ENCODE measurements at regions not wholly inside any gene's neighbourhood (a gene's known extent, or its start where the extent isn't known, plus 50 kb on each side); places are given as distances from the start of the nearest gene placed in this dataset.

- no peak for TF ChIP-seq POLR2A (IDR thresholded peaks at IDR 0.05)
- TF ChIP-seq CTCF (IDR thresholded peaks at IDR 0.05), result no peak
These were observed 1310.9 kb downstream of the PCDH7 start for GRCh38 chr4:32031026-32031425.

All from right lobe of liver (tissue), 4 donors.